Transverse colon (tissue), 4 donors: ENCODE measurements at regions not wholly inside any gene's neighbourhood (a gene's known extent, or its start where the extent isn't known, plus 50 kb on each side); places are given as distances from the start of the nearest gene placed in this dataset.

ENCODE experiments used
- EP300 ChIP-seq: sonication (generic); formaldehyde crosslinking; IDR thresholded peaks from one replicate; pipeline ENCODE4 v1.6.1; 2017; ENCODE audit warnings: antibody characterized with exemption, low read depth
- POLR2A ChIP-seq: fragments of 450-650 bp; IDR thresholded peaks from one replicate; pipeline ENCODE4 v1.6.1; 2016; ENCODE audit warnings: antibody characterized with exemption, mild to moderate bottlenecking, moderate library complexity
- POLR2AphosphoS5 ChIP-seq, 3 donors: sonication (generic); formaldehyde crosslinking; IDR thresholded peaks; one replicate each; pipeline ENCODE4 v1.6.1; 2016; ENCODE audit warnings: antibody characterized with exemption in 3 of 3
- TF ChIP-seq, protein P1 (sequence below), 5 experiments: fragments of 200-600 bp in 3 of 5; fragments of 450-650 bp in 2 of 5; sonication (generic) in 3 of 5; IDR thresholded peaks; 1 replicate in 2 of 5; 2 replicates in 3 of 5; pipeline ENCODE4 v1.5.1; 2016 to 2017; ENCODE audit warnings: antibody characterized with exemption in 5 of 5, inconsistent platforms in 3 of 5, mild to moderate bottlenecking in 2 of 5, moderate library complexity in 1 of 5

DNA sequence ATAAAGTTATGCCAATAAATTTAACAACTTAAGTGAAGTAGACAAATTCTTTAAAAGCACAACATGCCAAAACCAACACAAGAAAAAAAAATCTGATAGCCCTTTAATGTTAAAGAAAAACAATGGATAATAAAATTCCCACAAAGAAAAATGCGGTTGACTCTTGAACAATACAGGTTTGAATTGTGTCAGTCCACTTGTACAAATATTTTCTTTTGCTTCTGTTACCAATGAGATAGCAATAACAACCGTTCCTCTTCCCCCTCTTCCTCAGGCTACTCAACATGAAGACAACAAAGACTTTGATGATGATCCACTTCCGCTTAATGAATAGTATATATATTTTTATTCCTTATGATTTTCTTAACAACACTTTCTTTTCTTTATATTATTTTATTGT lies 283.9 kb upstream of the MAN1A1 start:
- TF ChIP-seq POLR2AphosphoS5 (IDR thresholded peaks at IDR 0.05) (no peak), POLR2A (no peak), EP300 (no peak)
- TF ChIP-seq, protein P1, sequence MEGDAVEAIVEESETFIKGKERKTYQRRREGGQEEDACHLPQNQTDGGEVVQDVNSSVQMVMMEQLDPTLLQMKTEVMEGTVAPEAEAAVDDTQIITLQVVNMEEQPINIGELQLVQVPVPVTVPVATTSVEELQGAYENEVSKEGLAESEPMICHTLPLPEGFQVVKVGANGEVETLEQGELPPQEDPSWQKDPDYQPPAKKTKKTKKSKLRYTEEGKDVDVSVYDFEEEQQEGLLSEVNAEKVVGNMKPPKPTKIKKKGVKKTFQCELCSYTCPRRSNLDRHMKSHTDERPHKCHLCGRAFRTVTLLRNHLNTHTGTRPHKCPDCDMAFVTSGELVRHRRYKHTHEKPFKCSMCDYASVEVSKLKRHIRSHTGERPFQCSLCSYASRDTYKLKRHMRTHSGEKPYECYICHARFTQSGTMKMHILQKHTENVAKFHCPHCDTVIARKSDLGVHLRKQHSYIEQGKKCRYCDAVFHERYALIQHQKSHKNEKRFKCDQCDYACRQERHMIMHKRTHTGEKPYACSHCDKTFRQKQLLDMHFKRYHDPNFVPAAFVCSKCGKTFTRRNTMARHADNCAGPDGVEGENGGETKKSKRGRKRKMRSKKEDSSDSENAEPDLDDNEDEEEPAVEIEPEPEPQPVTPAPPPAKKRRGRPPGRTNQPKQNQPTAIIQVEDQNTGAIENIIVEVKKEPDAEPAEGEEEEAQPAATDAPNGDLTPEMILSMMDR (IDR thresholded peaks at IDR 0.05): no peak
